ENCODE measurements at regions not wholly inside any gene's neighbourhood (a gene's known extent, or its start where the extent isn't known, plus 50 kb on each side); places are given as distances from the start of the nearest gene placed in this dataset.

- TF ChIP-seq EZH2 (IDR thresholded peaks at IDR 0.05; ENCODE audit: borderline replicate concordance, low read depth, low read length, severe bottlenecking) (no peak), CTCF (IDR thresholded peaks at IDR 0.05; ENCODE audit: borderline replicate concordance, extremely low read depth, low read length, poor library complexity, severe bottlenecking) (no peak)
These were observed 95.5 kb upstream of the TMEM45B start for GRCh38 chr11:129720156-129720555.

All from DND-41 (cell line).